Prostate gland (tissue), 2 donors: ENCODE measurements at regions not wholly inside any gene's neighbourhood (a gene's known extent, or its start where the extent isn't known, plus 50 kb on each side); places are given as distances from the start of the nearest gene placed in this dataset.

ENCODE experiments used
- CTCF ChIP-seq, 4 experiments: fragments of 200-600 bp in 2 of 4; fragments of 450-650 bp in 2 of 4; sonication (generic) in 2 of 4; IDR thresholded peaks; 1 replicate in 3 of 4; 2 replicates in 1 of 4; pipeline ENCODE4 v1.5.1; 2016 to 2019; ENCODE audit warnings: antibody characterized with exemption in 4 of 4, mild to moderate bottlenecking in 2 of 4, moderate library complexity in 2 of 4
- POLR2A ChIP-seq: fragments of 450-650 bp; IDR thresholded peaks from one replicate; pipeline ENCODE4 v1.6.1; 2016; ENCODE audit warnings: antibody characterized with exemption, mild to moderate bottlenecking
- POLR2AphosphoS5 ChIP-seq: sonication (generic); formaldehyde crosslinking; IDR thresholded peaks from one replicate; pipeline ENCODE4 v1.6.1; 2017; ENCODE audit warnings: antibody characterized with exemption

GRCh38 chr18:77654302-77654701, 404.7 kb downstream of the GALR1 start:
- TF ChIP-seq POLR2AphosphoS5 = no peak
- TF ChIP-seq CTCF (IDR thresholded peaks at IDR 0.05) = no peak
- TF ChIP-seq POLR2A = no peak
